ENCODE measurements at regions not wholly inside any gene's neighbourhood (a gene's known extent, or its start where the extent isn't known, plus 50 kb on each side); places are given as distances from the start of the nearest gene placed in this dataset.
"Not testable (repeated sequence)": the region's sequence is repeated elsewhere in the genome, so short reads cannot be mapped to it uniquely, and the experiment has no call there.

GRCh38 chr2:48089644-48090043 lies 183.3 kb upstream of the FBXO11 start:
- H3K36me3 ChIP-seq: no peaks in the 10 kb centered on the region
- no peak overlapping the region for H3K4me3 ChIP-seq
- WGBS, 2 donors: 61 to 72% methylated on average over 1 of the region's 1 CpG
- H3K27ac ChIP-seq: no peak overlapping the region
- no peak for DNase-seq
- no peak for TF ChIP-seq POLR2A (IDR thresholded peaks at IDR 0.05)
- no peak for TF ChIP-seq POLR2AphosphoS5 (IDR thresholded peaks at IDR 0.05)
- TF ChIP-seq, protein P1, sequence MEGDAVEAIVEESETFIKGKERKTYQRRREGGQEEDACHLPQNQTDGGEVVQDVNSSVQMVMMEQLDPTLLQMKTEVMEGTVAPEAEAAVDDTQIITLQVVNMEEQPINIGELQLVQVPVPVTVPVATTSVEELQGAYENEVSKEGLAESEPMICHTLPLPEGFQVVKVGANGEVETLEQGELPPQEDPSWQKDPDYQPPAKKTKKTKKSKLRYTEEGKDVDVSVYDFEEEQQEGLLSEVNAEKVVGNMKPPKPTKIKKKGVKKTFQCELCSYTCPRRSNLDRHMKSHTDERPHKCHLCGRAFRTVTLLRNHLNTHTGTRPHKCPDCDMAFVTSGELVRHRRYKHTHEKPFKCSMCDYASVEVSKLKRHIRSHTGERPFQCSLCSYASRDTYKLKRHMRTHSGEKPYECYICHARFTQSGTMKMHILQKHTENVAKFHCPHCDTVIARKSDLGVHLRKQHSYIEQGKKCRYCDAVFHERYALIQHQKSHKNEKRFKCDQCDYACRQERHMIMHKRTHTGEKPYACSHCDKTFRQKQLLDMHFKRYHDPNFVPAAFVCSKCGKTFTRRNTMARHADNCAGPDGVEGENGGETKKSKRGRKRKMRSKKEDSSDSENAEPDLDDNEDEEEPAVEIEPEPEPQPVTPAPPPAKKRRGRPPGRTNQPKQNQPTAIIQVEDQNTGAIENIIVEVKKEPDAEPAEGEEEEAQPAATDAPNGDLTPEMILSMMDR (IDR thresholded peaks at IDR 0.05): no peak
- H3K27me3 ChIP-seq: no peaks in the 10 kb centered on the region
- intact Hi-C loops (cut with DNase I): no loop called here
- no peaks in the 10 kb centered on the region for H3K4me1 ChIP-seq
- H3K9me3 ChIP-seq: no peaks in the 10 kb centered on the region

DNA sequence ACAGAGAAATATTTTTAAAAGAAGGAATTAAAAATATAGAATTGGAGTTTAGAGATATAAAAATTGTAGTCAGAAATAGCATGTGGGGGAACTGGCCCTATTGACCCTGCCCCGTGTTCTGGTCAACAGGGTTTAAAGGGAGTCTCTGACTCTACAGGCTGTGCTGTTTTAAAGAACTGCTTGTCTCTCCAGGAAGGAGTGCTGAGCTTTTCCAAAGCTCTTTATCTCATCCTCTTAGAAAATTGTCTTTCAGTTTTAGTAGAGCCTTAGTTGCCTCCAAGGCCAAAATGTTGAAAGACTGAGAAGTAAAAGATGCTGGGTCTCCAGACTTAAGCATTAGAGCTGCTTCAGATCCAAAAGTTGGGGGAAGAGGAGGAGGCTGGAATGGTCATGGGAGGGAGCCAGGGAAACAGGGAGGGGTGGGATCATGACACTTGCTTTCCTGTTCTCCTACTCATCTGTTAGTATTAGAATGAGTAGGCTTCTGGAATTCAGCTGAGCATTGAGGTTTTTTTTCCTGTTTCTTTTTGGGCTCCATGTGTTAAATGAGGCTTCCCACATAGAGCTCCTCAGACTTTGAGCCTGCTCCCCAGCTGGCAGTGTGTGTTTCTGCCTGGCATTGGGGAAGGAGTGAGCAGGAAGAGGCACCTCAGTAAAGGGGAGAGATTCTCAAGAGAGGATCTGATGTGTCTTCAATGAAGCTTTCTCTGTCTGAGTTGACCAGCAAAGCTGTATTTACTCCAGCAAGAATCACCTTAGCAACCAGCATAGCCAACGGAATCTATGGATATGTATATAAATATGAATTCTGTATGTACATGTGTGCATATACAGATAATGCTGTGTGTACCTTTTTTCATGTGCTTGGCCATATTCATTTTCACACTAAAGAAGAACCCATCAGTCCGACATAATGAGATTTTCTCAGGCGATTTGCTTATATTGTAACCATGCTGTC lies 186.8 kb upstream of the FBXO11 start:
- Histone ChIP-seq H3K9me3 (no peaks in the 10 kb centered on the region), H3K36me3 (no peaks in the 10 kb centered on the region), H3K27ac (no peak overlapping the region), H3K4me1 (no peaks in the 10 kb centered on the region), H3K27me3 (no peaks in the 10 kb centered on the region), H3K4me3 (no peak overlapping the region)
- DNase-seq: no peak
- intact Hi-C loops (cut with DNase I): no loop called here
- 90% methylated on average over 4 of the region's 4 CpGs for WGBS, 2 donors
- TF ChIP-seq EP300 (IDR thresholded peaks at IDR 0.05) (no peak), POLR2AphosphoS5 (IDR thresholded peaks at IDR 0.05) (no peak), POLR2A (IDR thresholded peaks at IDR 0.05) (no peak)
- TF ChIP-seq, protein P1 (IDR thresholded peaks at IDR 0.05): no peak

DNA sequence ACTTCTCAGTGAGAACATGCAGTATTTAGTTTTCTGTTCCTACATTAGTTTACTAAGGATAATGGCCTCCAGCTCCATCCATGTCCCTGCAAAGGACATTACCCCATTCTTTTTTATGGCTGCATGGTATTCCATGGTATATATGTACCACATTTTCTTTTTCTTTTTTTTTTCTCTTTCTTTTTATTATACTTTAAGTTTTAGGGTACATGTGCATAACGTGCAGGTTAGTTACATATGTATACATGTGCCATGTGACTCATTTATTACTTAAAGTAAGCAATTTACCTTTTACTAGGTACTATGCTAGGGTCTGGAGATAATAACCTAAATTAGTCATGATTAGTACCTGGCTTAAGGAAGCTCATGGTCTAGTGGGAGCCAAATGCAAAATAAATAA lies 190.5 kb upstream of the FBXO11 start:
- WGBS, 2 donors: 35 to 78% methylated on average over 1 of the region's 1 CpG
- intact Hi-C loops (cut with DNase I); H3K36me3 ChIP-seq; H3K4me1 ChIP-seq; H3K27me3 ChIP-seq; H3K9me3 ChIP-seq; H3K27ac ChIP-seq; H3K4me3 ChIP-seq; DNase-seq: not testable (repeated sequence)

DNA sequence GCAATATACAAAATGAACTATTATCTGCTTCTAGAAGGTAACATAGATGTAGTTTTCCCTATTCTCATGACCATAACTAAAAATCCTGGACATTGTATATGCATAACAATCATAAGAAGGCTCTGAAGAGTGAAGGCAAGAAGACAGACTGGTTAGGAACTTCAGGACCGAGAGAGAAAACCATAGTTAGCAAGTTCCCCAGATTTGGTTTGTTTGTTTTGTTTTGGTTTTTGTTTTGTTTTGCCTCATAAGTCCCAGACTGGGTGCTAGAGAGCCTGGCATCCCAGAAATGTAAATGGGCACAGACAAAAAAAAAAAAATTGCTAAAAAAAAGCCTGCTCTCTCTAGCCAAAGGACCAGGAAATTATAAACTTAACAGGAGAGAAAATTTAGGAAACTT lies 192.2 kb upstream of the FBXO11 start:
- no peak overlapping the region for H3K4me3 ChIP-seq
- DNase-seq: no peak
- H3K27ac ChIP-seq: no peak overlapping the region
- intact Hi-C loops (cut with DNase I): no loop called here
- TF ChIP-seq, protein P1 (IDR thresholded peaks at IDR 0.05): no peak
- TF ChIP-seq POLR2A (IDR thresholded peaks at IDR 0.05) (no peak), POLR2AphosphoS5 (IDR thresholded peaks at IDR 0.05) (no peak), EP300 (IDR thresholded peaks at IDR 0.05) (no peak)
- peaks cover 0 to 3% (median 0%) of the 10 kb centered on the region in 4 donors for H3K9me3 ChIP-seq
- H3K36me3 ChIP-seq: no peaks in the 10 kb centered on the region
- no peaks in the 10 kb centered on the region for H3K4me1 ChIP-seq
- no peaks in the 10 kb centered on the region for H3K27me3 ChIP-seq
- 33 to 69% methylated on average over 1 of the region's 1 CpG for WGBS, 2 donors

DNA sequence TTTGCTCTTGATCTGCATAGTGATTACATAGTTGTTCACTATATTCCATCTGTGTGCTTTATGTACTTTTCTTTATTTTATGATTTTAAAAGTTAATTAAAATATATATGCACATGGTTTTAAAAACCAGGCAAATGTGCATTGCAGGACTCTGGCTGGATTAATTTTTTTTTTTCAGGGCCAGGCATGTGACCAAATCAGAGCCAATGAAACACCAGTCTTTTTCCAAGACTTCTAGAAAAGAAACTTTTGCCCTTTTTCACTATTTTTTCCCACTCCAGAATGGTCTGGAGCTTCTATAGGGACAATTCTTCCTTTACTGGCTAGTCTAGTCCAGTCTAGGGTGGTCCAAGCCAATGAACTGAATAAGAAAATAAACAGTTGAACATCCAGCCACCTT lies 198.1 kb upstream of the FBXO11 start:
- H3K36me3 ChIP-seq: no peaks in the 10 kb centered on the region
- DNase-seq: no peak
- TF ChIP-seq, protein P1 (IDR thresholded peaks at IDR 0.05): no peak
- TF ChIP-seq POLR2A (IDR thresholded peaks at IDR 0.05) (no peak), EP300 (IDR thresholded peaks at IDR 0.05) (no peak), POLR2AphosphoS5 (IDR thresholded peaks at IDR 0.05) (no peak)
- H3K4me3 ChIP-seq: no peak overlapping the region
- no peaks in the 10 kb centered on the region for H3K27me3 ChIP-seq
- H3K4me1 ChIP-seq: peaks cover 0 to 18% (median 10%) of the 10 kb centered on the region in 4 donors
- H3K9me3 ChIP-seq: peaks cover 0 to 3% (median 0%) of the 10 kb centered on the region in 4 donors
- H3K27ac ChIP-seq: no peak overlapping the region
- intact Hi-C loops (cut with DNase I): no loop called here

Measured in sigmoid colon (tissue), 6 donors.